ENCODE measurements at regions not wholly inside any gene's neighbourhood (a gene's known extent, or its start where the extent isn't known, plus 50 kb on each side); places are given as distances from the start of the nearest gene placed in this dataset.
"Not testable (repeated sequence)": the region's sequence is repeated elsewhere in the genome, so short reads cannot be mapped to it uniquely, and the experiment has no call there.

DNA sequence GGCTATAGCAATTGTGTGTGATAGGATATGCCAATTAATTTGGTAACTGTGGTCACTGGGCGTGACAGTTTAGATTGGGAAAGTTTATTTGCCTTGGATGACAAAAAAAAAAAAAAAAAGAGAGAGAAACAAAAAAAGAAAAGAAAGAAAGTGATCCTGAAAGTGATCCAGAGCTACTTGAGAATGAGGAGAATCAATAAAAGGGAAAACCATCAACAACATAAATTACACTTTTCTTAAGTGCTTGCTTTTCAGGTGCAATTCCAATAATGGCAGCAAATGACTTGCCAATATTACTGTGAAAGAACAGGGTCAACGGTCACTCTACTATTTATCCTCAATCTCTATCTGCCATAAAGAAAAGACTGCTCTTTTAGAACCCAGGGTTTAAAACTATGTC is 191.8 kb upstream of the SEMA3C start:
- DNase-seq, result no peak

DNA sequence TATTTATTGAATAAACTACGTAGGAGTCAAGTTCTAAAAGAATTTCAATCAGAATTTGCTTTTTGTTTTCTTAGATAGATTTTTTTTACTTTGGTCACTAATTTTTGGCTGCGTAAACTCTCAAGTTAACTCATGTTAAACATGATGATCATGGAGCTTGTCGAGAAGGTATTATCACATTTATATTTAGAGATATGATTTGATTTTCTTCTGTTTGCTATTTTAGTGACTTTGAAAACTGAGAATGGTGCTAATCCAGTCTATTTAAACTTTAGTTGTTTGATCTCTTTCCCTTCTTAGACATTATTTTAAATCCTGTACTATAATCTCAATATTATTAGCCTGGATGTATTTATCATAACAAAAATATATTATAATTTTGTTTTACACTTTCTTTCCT is 179.4 kb upstream of the SEMA3C start:
- no peak for DNase-seq

DNA sequence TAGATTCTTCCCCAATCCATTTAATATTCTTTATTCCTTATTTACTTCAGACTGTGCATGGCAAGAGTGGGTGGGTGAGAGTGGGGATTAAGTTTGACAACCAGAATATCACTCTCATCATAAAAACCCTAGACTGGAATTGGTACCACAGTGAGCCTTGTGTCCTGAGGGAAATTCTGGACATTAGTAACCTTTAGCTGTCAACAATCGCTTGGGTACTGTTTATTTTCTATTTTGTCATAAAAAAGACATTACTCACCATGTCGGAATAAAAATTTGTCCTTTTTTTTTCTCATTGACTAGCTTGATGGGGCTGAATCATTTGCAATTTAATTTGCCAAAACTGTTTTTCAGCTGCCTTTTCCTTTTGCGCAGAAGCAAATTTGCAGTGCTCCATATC is 176.1 kb upstream of the SEMA3C start:
- DNase-seq, result peak; percentile 4

GRCh38 chr7:81081616-81082015 is 162.8 kb upstream of the SEMA3C start:
- no peak for DNase-seq

- DNase-seq, result no peak
Observed at GRCh38 chr7:81080553-81080952, 161.7 kb upstream of the SEMA3C start.

DNA sequence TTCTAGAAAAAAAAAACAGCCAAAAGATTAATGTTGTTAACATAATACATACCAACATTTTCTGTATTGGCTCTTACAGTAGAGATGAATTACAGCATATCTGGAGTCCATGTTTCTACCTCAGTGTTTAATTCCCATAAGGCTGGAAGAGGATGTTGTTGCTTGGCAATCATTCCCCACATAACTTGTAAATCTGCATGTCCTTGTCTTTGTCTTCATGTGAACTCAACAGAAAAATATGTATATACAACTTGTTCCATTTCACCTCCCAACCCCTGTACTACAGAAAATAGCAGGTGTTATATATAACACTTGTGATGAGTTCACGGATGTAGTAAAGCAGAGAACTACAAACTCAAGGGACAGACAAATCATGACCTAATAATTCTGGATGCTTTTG is 160.9 kb upstream of the SEMA3C start:
- DNase-seq, result no peak

GRCh38 chr7:81075150-81075549 is 156.3 kb upstream of the SEMA3C start:
- DNase-seq, result peak; percentile 6

GRCh38 chr7:81074406-81074805 is 155.6 kb upstream of the SEMA3C start:
- no peak for DNase-seq

- DNase-seq, result no peak
Observed at GRCh38 chr7:81073931-81074251, 155.0 kb upstream of the SEMA3C start.

DNA sequence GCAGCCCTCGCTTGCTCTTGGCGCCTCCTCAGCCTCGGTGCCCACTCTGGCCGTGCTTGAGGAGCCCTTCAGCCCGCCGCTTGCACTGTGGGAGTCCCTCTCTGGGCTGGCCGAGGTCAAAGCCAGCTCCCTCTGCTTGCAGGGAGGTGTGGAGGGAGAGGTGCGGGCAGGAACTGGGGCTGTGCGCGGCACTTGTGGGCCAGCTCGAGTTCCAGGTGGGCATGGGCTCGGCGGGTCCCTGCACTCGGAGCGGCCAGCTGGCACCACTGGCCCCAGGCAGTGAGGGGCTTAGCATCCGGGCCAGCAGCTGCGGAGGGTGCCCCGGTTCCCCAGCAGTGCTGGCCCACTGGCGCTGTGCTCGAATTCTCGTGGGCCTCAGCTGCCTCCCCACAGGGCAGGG is 152.1 kb upstream of the SEMA3C start:
- no peak for DNase-seq

DNA sequence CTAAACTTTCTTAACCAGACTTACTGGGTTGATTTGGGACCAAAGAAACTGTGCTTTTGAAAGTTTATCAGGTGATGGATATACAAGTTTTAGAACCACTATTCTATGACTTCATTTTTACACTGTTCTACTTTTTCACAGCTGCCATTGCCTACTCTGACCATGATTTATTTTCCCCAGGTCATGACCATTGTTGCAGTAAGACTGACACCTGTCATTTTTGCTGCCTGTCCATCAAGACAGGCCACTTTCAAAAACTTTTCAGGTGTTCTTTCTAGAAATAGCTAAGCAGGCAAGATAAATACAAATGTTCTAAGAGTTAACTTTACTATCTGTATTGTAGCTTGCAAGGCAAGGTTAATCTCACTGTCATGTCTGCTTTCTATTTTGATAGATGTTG is 147.9 kb upstream of the SEMA3C start:
- no peak for DNase-seq

GRCh38 chr7:81064426-81064825 is 145.6 kb upstream of the SEMA3C start:
- DNase-seq, result no peak

- no peak for DNase-seq
Observed at GRCh38 chr7:81062755-81063154, 143.9 kb upstream of the SEMA3C start.

GRCh38 chr7:81057469-81057868 is 138.6 kb upstream of the SEMA3C start:
- not testable (repeated sequence) for DNase-seq

DNA sequence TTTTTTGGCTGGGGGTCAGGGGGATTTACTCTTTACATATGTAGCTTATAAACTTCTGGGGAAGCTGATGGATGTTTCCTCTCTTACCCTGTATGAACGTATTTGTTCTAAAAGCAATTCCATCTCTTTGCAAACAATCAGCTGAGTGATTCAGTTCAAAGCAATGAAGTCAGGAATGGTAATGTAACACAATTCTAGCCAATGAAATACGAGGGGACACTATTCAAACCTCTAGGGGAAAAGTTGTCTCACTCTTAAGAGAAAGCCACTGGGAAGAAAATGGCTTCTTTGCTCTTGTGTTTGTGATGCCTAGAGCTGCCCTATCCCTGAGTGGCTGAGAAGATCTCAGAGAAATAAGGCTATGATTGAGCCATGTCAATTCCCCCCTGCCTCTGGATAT is 134.8 kb upstream of the SEMA3C start:
- DNase-seq, result peak; percentile 20

DNA sequence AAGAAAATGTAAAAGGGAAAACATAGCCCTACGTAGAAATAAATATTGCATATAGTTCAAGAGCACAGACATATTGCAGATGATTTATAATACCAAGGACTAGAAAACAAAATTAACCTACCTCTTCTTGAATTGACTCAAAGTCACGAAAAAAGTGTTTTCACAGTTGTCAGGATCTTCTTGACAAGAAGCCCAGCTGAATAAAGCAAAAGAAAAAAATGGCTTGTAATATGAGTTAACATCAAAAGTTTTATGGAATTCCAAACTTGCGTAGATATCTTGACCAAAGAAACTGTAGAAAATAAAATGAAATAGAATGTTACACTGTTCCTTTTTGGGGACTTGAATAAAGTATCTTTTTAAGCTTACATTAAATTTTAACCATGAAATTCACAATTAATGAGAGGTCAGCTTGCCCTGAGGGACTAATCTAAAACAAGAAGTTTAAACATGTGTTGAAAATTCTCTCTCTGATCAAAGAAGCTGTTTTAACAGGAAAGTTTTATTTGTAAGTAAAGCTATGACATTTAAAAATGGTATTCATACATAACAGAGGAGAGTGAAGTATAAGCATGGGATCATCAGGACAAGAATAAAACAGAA is 133.1 kb upstream of the SEMA3C start:
- no peak for DNase-seq

GRCh38 chr7:81045491-81046030 is 126.7 kb upstream of the SEMA3C start:
- DNase-seq, result no peak

DNA sequence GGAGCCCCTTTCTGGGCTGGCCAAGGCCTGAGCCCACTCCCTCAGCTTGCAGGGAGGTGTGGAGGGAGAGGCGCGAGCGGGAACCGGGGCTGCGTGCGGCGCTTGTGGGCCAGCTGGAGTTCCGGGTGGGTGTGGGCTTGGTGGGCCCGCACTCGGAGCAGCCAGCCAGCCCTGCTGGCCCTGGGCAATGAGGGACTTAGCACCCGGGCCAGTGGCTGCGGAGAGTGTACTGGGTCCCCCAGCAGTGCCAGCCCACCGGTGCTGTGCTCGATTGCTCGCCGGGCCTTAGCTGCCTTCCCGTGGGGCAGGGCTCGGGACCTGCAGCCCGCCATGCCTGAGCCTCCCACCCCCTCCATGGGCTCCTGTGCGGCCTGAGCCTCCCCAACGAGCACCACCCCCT is 123.8 kb upstream of the SEMA3C start:
- not testable (repeated sequence) for DNase-seq

DNA sequence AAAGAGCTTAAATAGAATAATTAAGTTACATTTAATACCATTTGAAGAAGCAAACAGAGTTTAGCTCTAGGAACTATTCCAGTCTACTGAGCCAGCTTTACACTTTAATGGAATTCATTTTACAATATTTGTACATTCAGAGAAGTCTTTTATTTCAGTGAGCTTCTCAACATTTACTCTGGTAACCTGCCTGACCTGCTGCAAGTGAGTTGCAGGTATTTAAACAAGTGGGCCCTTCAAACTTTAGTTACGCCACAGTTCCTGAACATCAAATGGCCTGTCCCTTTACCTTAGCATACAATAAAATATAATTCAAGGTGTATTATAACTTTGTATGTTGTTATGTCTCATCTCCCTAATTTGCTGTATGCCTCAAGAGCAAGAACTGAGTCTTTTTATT is 121.6 kb upstream of the SEMA3C start:
- DNase-seq, result no peak

DNA sequence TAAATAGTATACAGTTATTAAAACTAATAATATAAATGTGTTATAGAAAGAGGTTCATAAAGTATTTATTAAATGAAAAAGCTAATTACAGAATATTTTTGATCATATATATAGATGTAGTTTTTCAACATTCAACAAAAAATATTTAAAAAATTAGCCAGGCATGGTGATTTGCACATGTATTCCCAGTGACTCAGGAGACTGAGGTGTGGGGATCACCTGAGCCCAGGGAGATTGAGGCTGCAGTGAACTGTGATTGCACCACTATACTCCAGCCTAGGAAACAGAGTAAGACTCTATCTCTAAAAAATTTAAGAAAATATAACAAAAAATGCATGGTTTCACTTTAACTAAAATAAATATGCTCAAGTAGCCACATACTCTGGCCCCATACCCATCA is 118.0 kb upstream of the SEMA3C start:
- DNase-seq, result no peak

- no peak for DNase-seq
Observed at GRCh38 chr7:81036057-81036456, 117.2 kb upstream of the SEMA3C start.

DNA sequence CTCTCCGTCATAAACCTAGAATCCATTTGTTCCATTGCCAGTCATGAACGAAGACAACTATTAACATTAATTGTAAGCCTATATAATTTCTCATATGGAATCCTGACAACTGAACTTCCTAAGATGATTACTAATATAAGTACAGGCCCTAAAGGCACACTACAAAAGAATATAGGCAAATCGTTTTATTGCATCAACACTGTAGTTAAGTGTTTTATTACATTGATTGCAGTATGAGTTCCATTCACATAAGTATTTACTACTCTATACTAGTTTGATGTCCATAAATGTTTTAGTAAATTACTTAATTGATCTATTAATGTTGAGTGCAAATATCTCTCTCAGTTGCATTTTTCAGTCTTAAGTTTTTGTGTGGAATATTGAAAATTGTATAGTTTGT is 113.1 kb upstream of the SEMA3C start:
- DNase-seq, result no peak

GRCh38 chr7:81031243-81031642 is 112.4 kb upstream of the SEMA3C start:
- DNase-seq, result peak; percentile 11

GRCh38 chr7:81030472-81030871 is 111.6 kb upstream of the SEMA3C start:
- DNase-seq, result no peak

GRCh38 chr7:81029511-81029910 is 110.7 kb upstream of the SEMA3C start:
- DNase-seq, result no peak

GRCh38 chr7:81025360-81025759 is 106.5 kb upstream of the SEMA3C start:
- no peak for DNase-seq
